HepG2 (cell line): ENCODE measurements at regions not wholly inside any gene's neighbourhood (a gene's known extent, or its start where the extent isn't known, plus 50 kb on each side); places are given as distances from the start of the nearest gene placed in this dataset.

Experiments used
- ATAC-seq: fragments of 200-7000 bp; cut with Tn5 transposase; 3 replicates; pipeline ENCODE4 v1.9.1; 2020; ENCODE audit warnings: mild to moderate bottlenecking, moderate library complexity
- BruUV-seq: library from RNA; stranded (reverse); fragments of 400-500 nt; replicated peaks from 2 replicates; lab custom pipeline; 2021; lab: Mats Ljungman, UMichigan
- CTCF ChIA-PET: fragments of 300-600 bp; formaldehyde crosslinking; extraction: SDS; loops from one replicate; lab custom pipeline; 2021; ENCODE audit warnings: low total read pairs, inconsistent platforms, low intra/inter-chr PET ratio; lab: Yijun Ruan, JAX
- POLR2A ChIA-PET: fragments of 350-600 bp; sonication (Branson Sonifier 250); formaldehyde crosslinking; loops from one replicate; lab custom pipeline; 2020; ENCODE audit warnings: antibody characterized with exemption, inconsistent platforms; lab: Yijun Ruan, JAX
- DNase-seq: peaks from one replicate; pipeline ENCODE4 v3.0.0-alpha.2; 2015; ENCODE audit warnings: low spot score
- FAIRE-seq: peaks from 3 replicates; lab custom pipeline; 2011; peaks lifted over from hg19 to GRCh38; lab: Jason Lieb, UNC
- H2AFZ ChIP-seq: one replicate; pipeline ENCODE4 v1.6.1; 2011; ENCODE audit warnings: low read length, inconsistent platforms
- H3K27ac ChIP-seq: fragments of 300-600 bp; 3 replicates; pipeline ENCODE4 v1.8.0; 2011; ENCODE audit warnings: mixed run types, mild to moderate bottlenecking, mixed read lengths, low read length, inconsistent platforms; ENCODE audit not compliant: insufficient read depth; ENCODE audit errors: extremely low read length
- H3K27me3 ChIP-seq, 2 experiments: fragments of 200-600 bp in 1 of 2; 2 replicates in 1 of 2; 3 replicates in 1 of 2; pipeline versions ENCODE4 v1.6.0 to v1.8.0; 2011; ENCODE audit warnings: low read length in 2 of 2, mild to moderate bottlenecking in 2 of 2, moderate library complexity in 2 of 2, inconsistent platforms in 1 of 2; ENCODE audit not compliant: insufficient read depth in 2 of 2, control insufficient read depth in 1 of 2
- H3K36me3 ChIP-seq, 2 experiments: fragments of 200-600 bp in 1 of 2; replicated peaks in 1 of 2; 2 replicates in 1 of 2; 3 replicates in 1 of 2; pipeline versions ENCODE4 v1.5.1 to v1.8.0; 2011; ENCODE audit warnings: low read length in 2 of 2, inconsistent platforms in 1 of 2; ENCODE audit not compliant: insufficient read depth in 2 of 2, control insufficient read depth in 1 of 2
- H3K4me1 ChIP-seq: 2 replicates; pipeline ENCODE4 v1.5.1; 2012; ENCODE audit warnings: low read length, inconsistent platforms; ENCODE audit not compliant: insufficient read depth
- H3K4me2 ChIP-seq: 2 replicates; pipeline ENCODE4 v1.6.0; 2011; ENCODE audit warnings: low read depth, low read length, inconsistent platforms
- H3K4me3 ChIP-seq, 3 experiments: fragments of 200-600 bp in 1 of 3; sonication (generic), shearing (Covaris generic) in 1 of 3; replicated peaks in 1 of 3; 2 replicates each; pipeline ENCODE4 v1.5.1; 2011 to 2016; ENCODE audit warnings: low read length in 3 of 3, inconsistent platforms in 2 of 3, low read depth in 2 of 3, mild to moderate bottlenecking in 2 of 3, control low read depth in 1 of 3, mixed read lengths in 1 of 3; ENCODE audit not compliant: insufficient read depth in 1 of 3
- H3K79me2 ChIP-seq: one replicate; pipeline ENCODE4 v1.6.1; 2011; ENCODE audit warnings: low read length, inconsistent platforms; ENCODE audit not compliant: insufficient read depth
- H3K9ac ChIP-seq: 2 replicates; pipeline ENCODE4 v1.6.0; 2011; ENCODE audit warnings: mild to moderate bottlenecking, low read depth, low read length, inconsistent platforms; ENCODE audit not compliant: insufficient read depth
- H3K9me3 ChIP-seq: 2 replicates; pipeline ENCODE4 v1.5.1; 2012; ENCODE audit warnings: mild to moderate bottlenecking, low read length
- H4K20me1 ChIP-seq: 2 replicates; pipeline ENCODE4 v1.6.0; 2011; ENCODE audit warnings: inconsistent platforms, mild to moderate bottlenecking, low read length, moderate library complexity; ENCODE audit not compliant: insufficient read depth
- CREB1 ChIP-seq, 2 experiments: fragments of 450-650 bp in 1 of 2; IDR thresholded peaks; 2 replicates each; pipeline ENCODE4 v1.6.1; 2016 to 2017; ENCODE audit warnings: control low read depth in 1 of 2, mild to moderate bottlenecking in 1 of 2, missing compliant biosample characterization in 1 of 2, missing genetic modification characterization in 1 of 2
- GPBP1L1 ChIP-seq: sonication (generic); formaldehyde crosslinking; IDR thresholded peaks from 2 replicates; pipeline ENCODE4 v1.5.0; 2020; ENCODE audit warnings: mild to moderate bottlenecking, missing genetic modification reagents
- MNT ChIP-seq: fragments of 450-650 bp; IDR thresholded peaks from 2 replicates; pipeline ENCODE4 v1.6.1; 2016
- PLRG1 ChIP-seq: fragments of 450-650 bp; conservative IDR thresholded peaks from 2 replicates; pipeline ENCODE4 v1.6.1; 2016
- ZUFSP ChIP-seq: sonication (generic); formaldehyde crosslinking; IDR thresholded peaks from 2 replicates; pipeline ENCODE4 v1.9.0; 2021; ENCODE audit warnings: missing genetic modification reagents, mild to moderate bottlenecking, borderline replicate concordance
- WGBS: methylation state at CpG from one replicate; pipeline ENCODE4 v1.1.6; 2017; ENCODE audit warnings: low lambda C conversion rate; 5-methylcytosine and 5-hydroxymethylcytosine counted together
- in situ Hi-C: cut with HindIII; loops from 2 replicates; pipeline ENCODE4 v1.10.0; 2017; ENCODE audit warnings: low pct_unique_long_range_greater_than_20kb; ENCODE audit not compliant: extremely low pct_ligation_motif_present
- intact Hi-C: fragments of 100-400 bp; cut with micrococcal nuclease; formaldehyde crosslinking; loops from one replicate; pipeline ENCODE4 v1.10.0; 2022; ENCODE audit not compliant: unreplicated experiment

GRCh38 chr16:86242244-86243122 is 267.8 kb upstream of the FOXF1 start:
- CTCF ChIA-PET: no interaction called here
- ATAC-seq (no peak; the same call in 1 of the 3 replicates), DNase-seq (no peak), FAIRE-seq (no peak)
- Histone ChIP-seq H3K9me3 (no peaks in the 10 kb centered on the region), H3K4me3 (no peak overlapping the region), H4K20me1 (no peaks in the 10 kb centered on the region), H3K36me3 (no peaks in the 10 kb centered on the region), H2AFZ (no peak overlapping the region), H3K4me2 (no peak overlapping the region), H3K27me3 (peaks cover 6 to 67% of the 10 kb centered on the region in 2 experiments; a peak in 4 of 5 replicates), H3K9ac (no peak overlapping the region), H3K4me1 (no peaks in the 10 kb centered on the region), H3K27ac (no peak overlapping the region), H3K79me2 (no peaks in the 10 kb centered on the region)
- no TSS peak for BruUV-seq
- intact Hi-C loops: no loop called here
- TF ChIP-seq PLRG1 (peak; percentile 38; the same call in 1 of the 2 replicates), GPBP1L1 (CRISPR knock-in tag) (no peak), MNT (peak; percentile 91), CREB1 (IDR thresholded peaks at IDR 0.05) (peak; percentile 10; the same call in 1 of the 2 replicates), CREB1 (CRISPR knock-in tag; IDR thresholded peaks at IDR 0.05) (no peak), ZUFSP (CRISPR knock-in tag) (no peak)
- 3% methylated on average over 16 of the region's 16 CpGs for WGBS
- POLR2A ChIA-PET: no interaction called here
- in situ Hi-C loops: no loop called here
